Progenitor cell of endocrine pancreas (in vitro differentiated cells): ENCODE measurements at regions not wholly inside any gene's neighbourhood (a gene's known extent, or its start where the extent isn't known, plus 50 kb on each side); places are given as distances from the start of the nearest gene placed in this dataset.

Source experiments
- DNase-seq: peaks from one replicate; pipeline ENCODE4 v3.0.0; 2021; ENCODE audit warnings: low spot score; ENCODE audit not compliant: unreplicated experiment
- H3K27ac Mint-ChIP-seq: 2 replicates; pipeline ENCODE4 v1.8.0; 2021; ENCODE audit warnings: mild to moderate bottlenecking, moderate library complexity, mixed read lengths
- H3K27me3 Mint-ChIP-seq: 2 replicates; pipeline ENCODE4 v1.8.0; 2021; ENCODE audit warnings: mixed read lengths
- H3K36me3 Mint-ChIP-seq: 2 replicates; pipeline ENCODE4 v1.8.0; 2022; ENCODE audit warnings: mixed read lengths; ENCODE audit not compliant: insufficient read depth
- H3K4me1 Mint-ChIP-seq: 2 replicates; pipeline ENCODE4 v1.8.0; 2021; ENCODE audit warnings: low read depth, mixed read lengths
- H3K4me3 Mint-ChIP-seq: 2 replicates; pipeline ENCODE4 v1.8.0; 2021; ENCODE audit warnings: low read depth, mild to moderate bottlenecking, moderate library complexity, mixed read lengths
- H3K9me3 Mint-ChIP-seq: 2 replicates; pipeline ENCODE4 v1.8.0; 2021; ENCODE audit warnings: low read depth, mixed read lengths
- CTCF ChIP-seq: fragments of 200-600 bp; sonication (generic); IDR thresholded peaks from one replicate; pipeline ENCODE4 v1.5.0; 2021; ENCODE audit warnings: antibody characterized with exemption, mild to moderate bottlenecking; ENCODE audit not compliant: unreplicated experiment

- Mint-ChIP-seq H3K27me3 (no peaks in the 10 kb centered on the region), H3K36me3 (no peaks in the 10 kb centered on the region), H3K9me3 (peaks cover 8% of the 10 kb centered on the region), H3K4me1 (no peaks in the 10 kb centered on the region), H3K27ac (no peak overlapping the region), H3K4me3 (no peak overlapping the region)
- no peak for DNase-seq
- no peak for TF ChIP-seq CTCF
These were observed 197.8 kb downstream of the ZNF648 start for GRCh38 chr1:181863736-181864135.

GRCh38 chr1:181863006-181863405, 198.5 kb downstream of the ZNF648 start:
- no peaks in the 10 kb centered on the region for H3K36me3 Mint-ChIP-seq
- H3K4me1 Mint-ChIP-seq, result no peaks in the 10 kb centered on the region
- no peak for DNase-seq
- H3K9me3 Mint-ChIP-seq, result peaks cover 8% of the 10 kb centered on the region
- H3K27me3 Mint-ChIP-seq, result no peaks in the 10 kb centered on the region
- H3K27ac Mint-ChIP-seq, result no peak overlapping the region
- no peak overlapping the region for H3K4me3 Mint-ChIP-seq
- TF ChIP-seq CTCF, result no peak

- DNase-seq, result no peak
- H3K4me1 Mint-ChIP-seq, result no peaks in the 10 kb centered on the region
- H3K9me3 Mint-ChIP-seq, result peaks cover 20% of the 10 kb centered on the region
- TF ChIP-seq CTCF, result no peak
- H3K36me3 Mint-ChIP-seq, result no peaks in the 10 kb centered on the region
- H3K27ac Mint-ChIP-seq, result no peak overlapping the region
- no peaks in the 10 kb centered on the region for H3K27me3 Mint-ChIP-seq
- H3K4me3 Mint-ChIP-seq, result no peak overlapping the region
These were observed 203.4 kb downstream of the ZNF648 start for GRCh38 chr1:181858135-181858534.
